ENCODE measurements at regions not wholly inside any gene's neighbourhood (a gene's known extent, or its start where the extent isn't known, plus 50 kb on each side); places are given as distances from the start of the nearest gene placed in this dataset.

GRCh38 chr10:3980144-3980543, 195.1 kb upstream of the KLF6 start:
- Histone ChIP-seq H3K4me3 (no peak overlapping the region), H3K4me1 (peaks cover 0 to 43% (median 0%) of the 10 kb centered on the region in 9 donors), H3K27me3 (no peaks in the 10 kb centered on the region), H3K27ac (peak overlapping the region in 1 of 10 donors; percentile 22), H3K9me3 (peaks cover 0 to 19% (median 4%) of the 10 kb centered on the region in 11 donors), H3K36me3 (no peaks in the 10 kb centered on the region)
- WGBS, 2 donors, result 75 to 94% methylated on average over 4 of the region's 4 CpGs
- no peak for ATAC-seq
- no peak for TF ChIP-seq CTCF (IDR thresholded peaks at IDR 0.05)
- DNase-seq, result no peak
- intact Hi-C loops (cut with DNase I), result no loop called here

DNA sequence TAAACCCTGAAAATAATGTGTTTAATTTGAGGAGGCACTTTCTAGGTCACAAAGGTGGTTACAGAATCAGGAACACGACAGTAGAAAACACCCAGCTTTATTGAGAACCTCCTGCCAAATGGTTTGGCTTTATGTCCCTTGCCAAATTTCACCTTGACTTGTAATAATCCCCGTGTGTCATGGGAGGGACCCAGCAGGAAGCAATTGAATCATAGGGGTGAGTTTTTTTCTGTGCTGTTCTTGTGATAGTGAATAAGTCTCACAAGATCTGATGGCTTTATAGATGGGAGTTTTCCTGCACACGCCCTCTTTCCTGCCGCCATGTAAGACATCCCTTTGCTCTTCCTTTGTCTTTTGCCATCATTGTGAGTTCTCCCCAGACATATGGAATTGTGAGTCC, 193.8 kb upstream of the KLF6 start:
- DNase-seq (no peak), ATAC-seq (no peak)
- Histone ChIP-seq H3K27ac (no peak overlapping the region), H3K9me3 (peaks cover 0 to 19% (median 4%) of the 10 kb centered on the region in 11 donors), H3K4me1 (peaks cover 0 to 44% (median 0%) of the 10 kb centered on the region in 9 donors), H3K36me3 (no peaks in the 10 kb centered on the region), H3K4me3 (no peak overlapping the region), H3K27me3 (no peaks in the 10 kb centered on the region)
- 68 to 74% methylated on average over 4 of the region's 4 CpGs for WGBS, 2 donors
- TF ChIP-seq CTCF (IDR thresholded peaks at IDR 0.05), result no peak
- intact Hi-C loops (cut with DNase I), result no loop called here

DNA sequence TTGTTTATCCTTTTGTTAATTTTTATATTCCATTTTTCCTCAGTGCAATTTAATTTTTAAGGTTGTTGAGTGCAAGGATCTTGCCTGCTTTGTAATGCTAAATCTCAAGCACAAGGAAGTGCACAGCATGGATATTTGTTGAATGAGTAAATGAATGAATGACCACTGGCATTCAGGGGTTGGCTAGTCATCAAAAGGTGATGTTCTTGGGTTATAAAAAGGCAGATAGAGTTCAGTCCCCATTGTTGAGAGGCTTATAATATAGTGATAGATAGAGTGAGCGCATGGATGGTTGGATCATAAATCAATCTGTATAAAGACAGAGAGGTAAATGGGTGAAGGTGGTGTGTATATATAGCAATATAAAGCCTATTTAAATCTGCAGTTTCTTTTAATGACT, 193.2 kb upstream of the KLF6 start:
- intact Hi-C loops (cut with DNase I), result no loop called here
- no peak for ATAC-seq

DNA sequence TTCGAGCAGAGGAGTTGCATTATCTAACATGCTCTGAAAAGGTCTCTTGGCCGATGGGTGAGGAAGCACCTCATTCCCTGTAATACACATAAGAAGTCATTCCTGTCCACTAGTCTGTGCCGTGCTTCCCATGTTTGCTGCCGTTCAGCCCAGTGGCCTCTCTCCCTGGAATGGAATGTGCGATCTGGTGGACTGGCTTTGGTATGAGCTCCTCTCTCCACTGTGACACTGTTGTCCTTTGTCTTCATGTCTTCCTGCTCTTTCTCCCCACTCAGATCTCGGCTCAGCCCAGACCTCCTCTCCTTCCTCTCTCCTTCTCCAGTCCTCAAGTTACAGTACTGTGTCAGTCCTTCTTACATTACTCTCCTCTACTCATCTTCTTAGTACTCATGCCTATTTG, 192.8 kb upstream of the KLF6 start:
- no peaks in the 10 kb centered on the region for H3K36me3 ChIP-seq
- DNase-seq, result no peak
- intact Hi-C loops (cut with DNase I), result no loop called here
- H3K4me1 ChIP-seq, result peaks cover 0 to 53% (median 2%) of the 10 kb centered on the region in 9 donors
- WGBS, 2 donors, result 87 to 91% methylated on average over 6 of the region's 6 CpGs
- no peaks in the 10 kb centered on the region for H3K27me3 ChIP-seq
- no peak overlapping the region for H3K27ac ChIP-seq
- no peak overlapping the region for H3K4me3 ChIP-seq
- no peak for TF ChIP-seq CTCF (IDR thresholded peaks at IDR 0.05)
- peaks cover 0 to 9% (median under 1%) of the 10 kb centered on the region in 11 donors for H3K9me3 ChIP-seq
- no peak for ATAC-seq

More for the DNA sequence above, 193.2 kb upstream of the KLF6 start:
- Histone ChIP-seq H3K27ac (no peak overlapping the region), H3K4me1 (peaks cover 0 to 49% (median 0%) of the 10 kb centered on the region in 9 donors), H3K36me3 (no peaks in the 10 kb centered on the region), H3K27me3 (no peaks in the 10 kb centered on the region), H3K9me3 (peaks cover 0 to 13% (median 4%) of the 10 kb centered on the region in 11 donors), H3K4me3 (no peak overlapping the region)
- TF ChIP-seq CTCF (IDR thresholded peaks at IDR 0.05), result no peak
- 98 to 100% methylated on average over 1 of the region's 1 CpG for WGBS, 2 donors
- no peak for DNase-seq
